HG03064 (cell line): ENCODE measurements at regions not wholly inside any gene's neighbourhood (a gene's known extent, or its start where the extent isn't known, plus 50 kb on each side); places are given as distances from the start of the nearest gene placed in this dataset.

Source experiments
- ATAC-seq: cut with Tn5 transposase; IDR thresholded peaks from one replicate; pipeline ENCODE4 v1.9.1; 2021; ENCODE audit warnings: low read depth; ENCODE audit not compliant: unreplicated experiment

DNA sequence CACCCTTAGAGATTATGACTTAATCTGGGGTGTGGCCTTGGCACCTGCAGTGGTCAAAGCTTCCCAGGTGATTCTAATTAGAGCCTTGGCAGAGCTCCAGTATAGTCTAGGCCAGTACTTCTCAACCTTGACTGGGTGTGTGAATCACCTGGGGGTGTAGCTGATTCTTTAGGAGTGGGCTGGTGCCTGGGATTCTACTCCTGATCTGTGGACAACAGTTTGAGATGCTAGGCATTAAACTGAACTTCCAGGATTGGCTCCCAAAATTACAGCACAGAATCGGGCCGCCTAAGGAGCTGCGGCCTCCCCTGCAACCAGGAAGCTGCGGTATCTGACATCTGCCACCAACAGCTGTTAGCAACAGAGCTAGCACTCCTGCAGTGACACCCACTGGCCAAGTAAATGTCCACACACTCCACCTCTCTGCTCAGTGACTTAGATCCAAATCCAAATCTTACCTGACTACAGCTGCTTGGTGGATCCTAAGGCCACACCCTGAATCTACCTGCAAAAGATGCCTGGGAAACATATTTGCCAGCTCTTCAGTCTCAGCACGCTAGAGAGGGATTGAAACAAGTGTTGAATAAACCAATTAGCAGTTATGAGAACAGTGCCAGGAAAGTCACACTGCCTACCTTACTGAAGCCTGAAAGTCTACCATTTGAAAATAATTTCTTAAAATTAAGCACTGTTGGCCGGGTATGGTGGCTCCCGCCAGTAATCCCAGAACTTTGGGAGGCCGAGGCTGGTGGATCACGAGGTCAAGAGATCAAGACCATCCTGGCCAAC lies 126.7 kb downstream of the UNC5CL start:
- peak; percentile 92 for ATAC-seq

DNA sequence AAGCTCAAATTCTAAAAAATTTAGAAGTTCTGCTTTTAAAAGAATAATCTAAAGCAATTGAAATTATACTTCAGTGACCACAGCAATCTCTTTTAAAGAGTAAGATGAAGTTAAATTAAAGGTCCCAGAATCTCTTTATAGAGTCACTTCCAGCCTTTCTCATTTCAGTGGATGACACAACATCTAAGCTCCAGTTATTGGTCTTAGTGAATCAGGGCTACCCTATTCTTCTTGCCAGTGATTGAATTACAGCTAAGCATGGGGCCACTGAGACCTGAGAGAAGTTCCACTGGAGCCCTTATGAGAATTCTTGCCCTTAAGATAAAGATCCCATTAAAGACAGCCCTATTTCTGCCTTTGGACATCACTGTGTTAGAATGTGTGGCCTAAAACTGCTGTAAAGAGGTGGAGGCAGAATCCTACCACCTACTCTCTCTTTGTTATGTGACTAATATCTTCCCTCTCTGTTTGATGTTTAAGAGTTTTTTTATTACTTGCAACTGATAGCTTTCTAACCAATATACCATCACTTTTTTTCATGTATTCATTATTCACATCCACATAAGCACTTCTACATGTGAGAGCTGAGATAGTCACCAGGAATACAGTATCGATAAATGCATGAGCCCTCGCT lies 128.6 kb downstream of the UNC5CL start:
- no peak for ATAC-seq

DNA sequence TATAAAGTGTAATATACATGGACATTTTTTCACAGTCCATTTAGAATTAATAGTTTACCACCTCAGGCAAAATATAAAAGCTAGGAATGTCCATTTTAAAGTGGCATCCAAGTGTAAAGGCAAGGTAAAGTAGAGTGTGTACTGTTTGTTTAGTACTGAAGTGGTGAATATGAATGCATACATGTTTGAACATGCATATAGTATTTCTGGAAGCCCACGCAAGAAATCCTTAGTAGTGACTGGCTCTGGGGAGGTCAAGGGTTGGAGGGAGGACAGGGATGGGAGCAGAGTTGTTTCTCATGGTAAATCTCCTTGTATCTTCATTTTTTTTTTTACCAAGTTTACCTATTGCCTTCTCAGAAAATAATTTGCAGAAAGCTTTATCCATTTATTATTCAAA lies 129.2 kb downstream of the UNC5CL start:
- no peak for ATAC-seq

DNA sequence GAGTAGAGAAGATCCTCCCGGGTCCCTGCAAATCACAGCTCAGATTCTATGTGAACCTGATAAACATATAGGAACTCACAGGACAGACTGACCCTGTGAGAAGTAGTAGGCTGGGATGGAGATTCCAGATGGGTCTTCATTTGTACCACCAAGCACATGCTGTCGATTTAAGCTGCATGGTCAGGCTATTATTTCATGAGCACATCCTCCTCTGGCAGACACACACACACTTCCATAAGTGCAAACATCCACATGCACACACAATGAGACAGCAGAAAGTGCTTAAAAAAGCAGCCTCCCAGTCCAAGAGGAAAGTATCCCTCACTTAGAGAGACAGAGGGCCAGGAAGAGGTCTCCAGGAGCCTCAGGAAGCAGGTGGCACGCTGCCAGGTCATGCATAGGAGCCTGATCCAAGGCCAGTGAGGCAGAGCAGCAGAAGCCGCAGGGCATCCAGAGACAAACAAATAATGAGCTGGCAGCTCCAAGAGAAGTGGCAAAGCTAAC lies 131.8 kb downstream of the UNC5CL start:
- no peak for ATAC-seq

DNA sequence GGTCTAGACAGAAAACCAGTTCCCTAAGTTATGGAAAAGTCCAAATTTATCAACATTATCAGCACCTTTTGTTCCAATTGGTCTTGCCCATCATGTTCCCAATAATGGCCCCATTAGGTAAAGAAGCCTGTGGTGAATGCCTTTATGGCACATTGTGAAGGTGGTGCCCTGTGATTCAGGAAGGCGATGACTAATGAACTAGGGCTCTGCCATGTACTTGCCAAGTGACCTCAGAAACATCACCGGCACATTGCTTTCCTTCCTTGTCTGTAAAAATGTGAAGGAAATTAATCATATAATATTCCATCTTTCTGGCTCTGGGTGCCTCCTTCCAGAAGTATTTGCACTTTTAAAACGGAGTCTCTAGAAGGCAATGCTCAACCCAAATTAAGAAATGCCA lies 132.3 kb downstream of the UNC5CL start:
- ATAC-seq = no peak

GRCh38 chr6:40904583-40905194 lies 134.3 kb downstream of the UNC5CL start:
- no peak for ATAC-seq

- ATAC-seq = no peak
Measured at GRCh38 chr6:40903456-40903855, 135.6 kb downstream of the UNC5CL start.

- no peak for ATAC-seq
Measured at GRCh38 chr6:40901322-40902055, 137.5 kb downstream of the UNC5CL start.

DNA sequence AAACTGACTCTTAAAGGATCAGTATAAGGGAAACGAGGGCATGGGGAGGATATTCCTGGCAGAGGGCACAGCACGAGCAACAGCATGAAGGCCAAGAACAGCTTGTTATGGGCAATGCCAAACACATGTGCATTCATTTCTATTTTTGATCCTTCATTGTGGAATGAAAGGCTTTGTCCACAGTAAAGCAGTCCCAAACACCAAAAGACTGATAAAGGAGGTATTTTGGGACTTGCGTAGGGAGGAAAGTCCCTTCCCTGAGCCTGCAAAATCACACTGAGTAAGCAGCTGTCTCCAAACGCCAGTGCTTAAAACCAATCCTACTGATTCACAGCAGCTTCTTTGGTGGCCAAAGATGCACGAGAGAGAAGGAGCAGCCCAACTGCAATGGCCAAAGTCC lies 138.2 kb downstream of the UNC5CL start:
- ATAC-seq = no peak

- no peak for ATAC-seq
Measured at GRCh38 chr6:40899684-40900155, 139.3 kb downstream of the UNC5CL start.

DNA sequence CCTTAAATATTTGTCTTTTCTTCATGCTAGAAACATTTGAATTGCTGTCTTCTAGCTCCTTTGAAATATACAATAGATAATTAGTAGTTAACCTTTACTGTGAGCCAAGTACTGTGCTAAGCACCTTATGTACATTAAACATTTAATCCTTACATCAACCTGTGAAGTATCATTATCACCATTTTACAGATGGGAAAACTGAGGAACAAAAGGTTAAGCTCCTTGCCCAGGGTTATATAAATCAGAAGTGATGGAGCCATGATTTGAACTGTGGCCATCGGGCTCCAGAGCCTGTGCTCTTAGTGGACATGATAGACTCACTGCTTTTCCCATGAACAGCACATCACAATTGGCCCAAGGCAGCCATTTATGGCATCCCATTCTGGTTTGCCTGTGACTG lies 140.9 kb downstream of the UNC5CL start:
- ATAC-seq = no peak

- no peak for ATAC-seq
Measured at GRCh38 chr6:40897390-40898003, 141.5 kb downstream of the UNC5CL start.

GRCh38 chr6:40896696-40897095 lies 142.3 kb downstream of the UNC5CL start:
- no peak for ATAC-seq

DNA sequence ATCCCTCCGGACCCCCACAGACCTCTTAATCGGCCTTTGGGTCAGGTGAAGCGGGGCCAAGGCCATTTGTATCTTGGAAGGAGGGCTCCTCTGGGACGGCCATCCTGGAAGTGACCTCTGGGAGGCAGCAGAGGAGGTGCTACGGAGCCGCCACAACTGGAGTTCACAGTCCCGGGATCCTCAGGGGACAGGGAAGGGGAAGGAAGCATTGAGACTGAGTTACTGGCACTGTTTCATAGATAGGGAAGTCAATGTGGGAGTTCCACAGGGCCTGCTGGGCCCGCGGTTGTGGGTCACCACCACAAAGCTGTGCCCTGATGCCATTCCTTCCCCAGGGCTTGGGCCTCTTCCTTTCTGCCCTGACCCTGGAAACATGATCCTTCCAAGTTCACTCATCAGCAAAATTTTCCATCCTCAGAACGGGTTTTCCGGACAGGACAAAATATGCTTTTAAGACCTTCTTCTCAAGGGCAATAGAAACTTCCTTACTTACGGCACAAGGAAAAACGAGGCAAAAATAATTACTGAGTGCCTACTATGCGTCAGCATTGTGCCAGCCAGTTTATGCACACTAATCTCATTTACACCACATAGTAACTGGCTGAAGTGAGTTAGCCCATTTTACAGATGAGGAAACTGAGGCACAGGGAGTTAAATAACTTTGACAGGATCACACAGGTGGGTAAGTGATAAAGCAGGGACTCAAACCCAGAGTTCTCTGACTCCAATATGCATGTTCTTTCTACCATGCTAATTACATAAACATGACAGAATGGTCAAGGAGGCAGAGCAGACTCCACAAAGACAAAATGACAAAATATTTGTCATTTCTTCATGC lies 143.8 kb downstream of the UNC5CL start:
- ATAC-seq = no peak

DNA sequence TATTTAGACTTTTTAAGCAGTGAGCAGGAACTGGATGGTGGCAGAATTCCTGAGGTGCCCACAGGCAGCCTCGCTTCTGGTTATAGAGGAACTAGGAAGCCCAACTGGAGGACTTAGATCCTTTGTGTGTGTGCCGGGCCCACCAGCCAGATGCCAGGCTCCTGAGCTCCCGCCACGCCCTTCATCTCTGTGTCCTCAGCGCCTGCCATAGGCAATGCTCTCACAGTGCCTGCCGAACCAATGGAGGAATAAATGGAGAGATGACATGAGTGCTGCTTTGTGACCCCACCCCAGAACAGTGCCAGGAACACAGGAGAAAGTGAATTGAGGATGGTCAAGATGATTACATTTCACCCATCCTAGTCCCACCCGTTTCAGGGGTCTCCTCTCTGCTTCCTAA lies 146.0 kb downstream of the UNC5CL start:
- ATAC-seq = no peak

GRCh38 chr6:40892223-40892622 lies 146.8 kb downstream of the UNC5CL start:
- ATAC-seq = no peak

DNA sequence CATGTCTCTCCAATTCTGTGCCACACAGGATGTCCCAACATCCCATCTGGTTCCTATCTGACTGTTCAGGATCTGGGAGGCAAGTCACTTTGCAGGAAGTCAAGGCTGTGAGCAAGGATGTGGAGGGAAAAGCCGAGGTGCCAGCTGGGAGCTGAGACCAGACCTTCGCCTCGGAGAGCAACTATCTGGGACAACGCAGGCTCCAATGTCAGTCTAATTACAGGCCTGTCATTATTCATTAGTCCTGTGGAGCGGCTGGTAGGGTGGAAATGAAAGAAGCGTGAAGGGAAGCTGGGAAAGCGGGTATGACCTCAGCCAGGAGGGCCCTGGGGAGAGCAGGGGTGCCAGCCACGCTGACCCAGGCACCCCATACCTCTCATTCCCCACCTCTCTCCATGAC lies 147.3 kb downstream of the UNC5CL start:
- no peak for ATAC-seq

DNA sequence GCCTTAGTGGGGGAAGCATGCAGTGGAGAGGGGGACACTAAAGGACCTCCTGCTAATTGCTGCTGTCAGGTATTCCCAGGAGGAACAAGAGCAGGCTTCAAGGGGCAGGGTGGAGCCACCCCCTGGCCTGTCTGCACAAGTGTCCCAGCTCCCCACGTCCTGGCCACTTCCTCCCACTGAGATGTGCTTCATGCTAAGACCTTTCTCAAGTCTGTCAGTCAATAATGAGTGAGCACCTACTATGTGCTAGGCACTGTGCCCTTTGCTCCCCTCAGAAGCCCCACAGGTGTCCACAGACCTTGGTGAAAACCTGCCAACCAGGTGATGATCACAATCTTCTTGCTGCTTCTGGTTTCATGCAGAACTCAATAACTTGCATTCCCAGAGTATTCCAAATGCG lies 147.9 kb downstream of the UNC5CL start:
- ATAC-seq = no peak

- ATAC-seq = no peak
Measured at GRCh38 chr6:40889137-40889832, 149.7 kb downstream of the UNC5CL start.
